ENCODE measurements at regions not wholly inside any gene's neighbourhood (a gene's known extent, or its start where the extent isn't known, plus 50 kb on each side); places are given as distances from the start of the nearest gene placed in this dataset.

DNA sequence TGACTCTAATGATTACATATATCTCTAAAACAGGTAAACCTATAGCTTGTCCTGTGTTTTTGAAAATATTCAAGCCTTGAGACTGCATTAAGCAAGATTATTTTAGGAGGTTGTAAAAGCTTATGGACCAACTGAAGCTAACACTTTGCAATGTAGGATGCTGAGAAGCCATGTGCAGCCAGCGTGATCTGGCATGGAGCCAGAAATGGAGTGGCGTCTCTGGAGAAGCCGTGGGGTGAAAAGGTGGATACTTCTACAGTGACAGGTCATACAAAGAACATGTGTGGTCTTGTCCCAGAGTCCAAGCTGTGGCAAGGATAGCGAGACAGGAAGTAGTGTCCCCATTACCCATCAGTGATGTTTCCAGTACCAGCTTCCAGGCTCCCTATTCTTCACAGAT, 100.8 kb upstream of the CD180 start:
- Mint-ChIP-seq H3K27ac (no peak overlapping the region), H3K9me3 (peaks cover 0 to 2% (median 0%) of the 10 kb centered on the region in 7 donors)
- no peak for ATAC-seq (ENCODE audit: low read depth in 2 of 2)

DNA sequence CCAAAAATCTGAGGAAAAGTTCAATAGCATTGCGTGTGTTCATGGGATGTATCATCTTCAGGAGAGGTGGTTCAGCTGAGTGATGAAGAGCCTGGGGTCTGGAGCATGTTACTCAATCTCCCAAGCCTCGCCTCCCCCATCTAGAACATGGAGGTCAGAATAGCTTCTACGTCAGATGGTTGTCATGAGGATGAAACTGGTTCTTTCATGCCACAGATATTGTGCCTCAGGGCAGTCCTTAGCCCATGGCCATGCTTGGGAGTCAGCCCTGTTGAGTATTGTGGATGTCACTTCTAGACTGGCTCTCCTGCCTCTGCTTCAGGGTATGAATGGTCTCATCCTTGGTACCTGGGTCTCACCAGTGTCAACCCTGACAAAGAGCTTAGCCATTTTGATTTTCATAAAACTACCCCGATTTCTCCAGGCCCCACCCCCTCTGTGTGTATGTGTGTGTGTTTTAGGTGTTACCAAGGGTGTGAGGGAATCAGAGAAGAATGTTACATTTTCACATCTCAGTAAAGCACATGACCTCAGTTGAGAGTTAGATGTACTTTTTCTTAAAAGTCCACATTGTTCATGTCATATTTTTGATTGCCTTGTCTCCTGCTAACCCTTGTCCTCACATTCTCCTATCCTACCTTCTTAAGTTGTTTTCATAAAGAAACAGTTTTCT, 97.8 kb upstream of the CD180 start:
- Mint-ChIP-seq H3K27me3 (peaks cover 0 to 5% (median 0%) of the 10 kb centered on the region in 3 donors), H3K27ac (no peak overlapping the region), H3K36me3 (no peaks in the 10 kb centered on the region), H3K4me1 (peaks cover 0 to 4% (median 0%) of the 10 kb centered on the region in 3 donors), H3K9me3 (peaks cover 0 to 2% (median 0%) of the 10 kb centered on the region in 7 donors), H3K4me3 (no peak overlapping the region)
- no peak for ATAC-seq (ENCODE audit: low read depth in 2 of 2)
- no peak for DNase-seq

More for the DNA sequence above, 100.8 kb upstream of the CD180 start:
- Mint-ChIP-seq H3K36me3 (no peaks in the 10 kb centered on the region), H3K27me3 (peaks cover 0 to 9% (median 0%) of the 10 kb centered on the region in 3 donors), H3K4me3 (no peak overlapping the region), H3K4me1 (no peaks in the 10 kb centered on the region)
- DNase-seq = no peak

DNA sequence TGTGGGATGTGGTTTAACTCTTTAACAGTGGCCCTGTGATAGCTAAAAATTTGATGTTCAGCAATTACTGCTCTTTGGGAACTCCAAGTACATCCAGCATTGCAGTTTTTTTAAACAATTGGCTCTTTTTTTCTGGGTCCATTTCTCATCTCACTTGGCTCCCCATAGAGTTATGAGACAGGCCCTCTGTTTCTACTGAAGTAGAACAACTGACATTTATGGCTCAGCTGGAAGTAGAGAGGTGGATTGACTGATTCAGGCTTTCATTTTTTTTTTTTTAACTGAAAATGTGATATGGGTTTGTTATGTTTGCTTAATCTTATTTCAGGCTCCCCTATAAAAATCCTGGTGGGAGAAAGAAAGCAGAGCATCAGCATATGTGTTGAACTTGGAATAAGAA, 96.6 kb upstream of the CD180 start:
- Mint-ChIP-seq H3K9me3 (peaks cover 0 to 1% (median 0%) of the 10 kb centered on the region in 7 donors), H3K27ac (no peak overlapping the region)

GRCh38 chr5:67292201-67292940, 95.8 kb upstream of the CD180 start:
- peaks cover 6 to 13% (median 7%) of the 10 kb centered on the region in 3 donors for H3K4me1 Mint-ChIP-seq
- H3K27ac Mint-ChIP-seq = no peak overlapping the region
- no peak overlapping the region for H3K4me3 Mint-ChIP-seq
- DNase-seq (no peak), ATAC-seq (ENCODE audit: low read depth in 2 of 2) (no peak)
- H3K36me3 Mint-ChIP-seq = no peaks in the 10 kb centered on the region
- no peaks in the 10 kb centered on the region for H3K9me3 Mint-ChIP-seq
- peaks cover 0 to 5% (median 0%) of the 10 kb centered on the region in 3 donors for H3K27me3 Mint-ChIP-seq

More for the DNA sequence above, 96.6 kb upstream of the CD180 start:
- Mint-ChIP-seq H3K4me1 (peaks cover 6 to 13% (median 7%) of the 10 kb centered on the region in 3 donors), H3K4me3 (no peak overlapping the region), H3K36me3 (no peaks in the 10 kb centered on the region), H3K27me3 (peaks cover 0 to 5% (median 0%) of the 10 kb centered on the region in 3 donors)
- no peak for ATAC-seq (ENCODE audit: low read depth in 2 of 2)
- DNase-seq = no peak

DNA sequence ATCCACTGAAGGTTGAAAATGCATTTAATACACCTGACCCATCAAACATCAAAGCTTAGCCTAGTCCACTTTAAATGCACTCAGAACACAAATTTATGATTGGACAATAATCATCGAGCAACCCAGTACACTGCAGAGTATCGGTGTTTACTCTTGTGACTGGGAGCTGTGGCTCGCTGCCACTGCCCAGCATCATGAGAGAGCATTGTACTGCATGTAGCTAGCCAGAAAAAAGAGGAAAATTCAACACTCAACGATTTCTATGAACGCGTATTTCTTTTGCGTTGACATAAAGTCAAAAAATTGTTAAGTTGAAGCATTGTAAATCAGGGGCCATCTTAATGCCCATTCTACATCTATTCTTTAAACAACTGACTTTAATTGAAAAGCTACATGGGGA, 95.1 kb upstream of the CD180 start:
- Mint-ChIP-seq H3K9me3 (no peaks in the 10 kb centered on the region), H3K4me1 (peaks cover 6 to 13% (median 7%) of the 10 kb centered on the region in 3 donors), H3K4me3 (no peak overlapping the region), H3K27ac (no peak overlapping the region), H3K36me3 (no peaks in the 10 kb centered on the region), H3K27me3 (peaks cover 0 to 5% (median 0%) of the 10 kb centered on the region in 3 donors)
- no peak for DNase-seq
- no peak for ATAC-seq (ENCODE audit: low read depth in 2 of 2)

DNA sequence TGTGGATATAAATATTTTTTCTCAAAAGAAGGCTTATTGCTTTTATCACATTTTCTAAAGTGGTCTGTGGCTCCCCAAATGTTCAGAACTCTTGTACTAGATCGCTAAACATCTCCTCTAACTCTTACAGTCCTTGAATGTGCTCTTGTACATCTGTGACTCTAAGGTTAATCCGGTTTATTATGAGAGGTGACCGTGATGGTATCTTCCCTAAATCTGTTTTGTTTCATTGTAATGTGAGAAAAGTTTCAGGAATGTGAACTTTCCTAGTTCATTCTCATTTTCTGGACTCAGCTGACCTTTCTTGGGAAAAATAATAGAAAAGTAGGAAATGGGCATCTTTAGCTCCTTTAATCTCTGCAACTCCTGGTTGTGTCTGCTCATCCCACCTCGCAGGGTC, 94.5 kb upstream of the CD180 start:
- Mint-ChIP-seq H3K27me3 (peaks cover 0 to 4% (median 0%) of the 10 kb centered on the region in 3 donors), H3K4me1 (peaks cover 6 to 13% (median 7%) of the 10 kb centered on the region in 3 donors), H3K9me3 (no peaks in the 10 kb centered on the region), H3K4me3 (no peak overlapping the region), H3K36me3 (no peaks in the 10 kb centered on the region), H3K27ac (peak overlapping the region in 2 of 6 donors; percentile 9 to 30)
- no peak for ATAC-seq (ENCODE audit: low read depth in 2 of 2)
- DNase-seq = no peak

GRCh38 chr5:67290655-67291054, 94.1 kb upstream of the CD180 start:
- Mint-ChIP-seq H3K27ac (no peak overlapping the region), H3K36me3 (no peaks in the 10 kb centered on the region), H3K9me3 (no peaks in the 10 kb centered on the region), H3K27me3 (no peaks in the 10 kb centered on the region), H3K4me3 (no peak overlapping the region), H3K4me1 (peaks cover 6 to 13% (median 7%) of the 10 kb centered on the region in 3 donors)
- ATAC-seq (ENCODE audit: low read depth in 2 of 2) (no peak), DNase-seq (no peak)

- Mint-ChIP-seq H3K4me3 (no peak overlapping the region), H3K27me3 (no peaks in the 10 kb centered on the region), H3K27ac (no peak overlapping the region), H3K36me3 (no peaks in the 10 kb centered on the region), H3K9me3 (no peaks in the 10 kb centered on the region), H3K4me1 (peaks cover 6 to 13% (median 7%) of the 10 kb centered on the region in 3 donors)
- ATAC-seq (ENCODE audit: low read depth in 2 of 2) (no peak), DNase-seq (no peak)
Measured at GRCh38 chr5:67289763-67290521, 93.3 kb upstream of the CD180 start.

DNA sequence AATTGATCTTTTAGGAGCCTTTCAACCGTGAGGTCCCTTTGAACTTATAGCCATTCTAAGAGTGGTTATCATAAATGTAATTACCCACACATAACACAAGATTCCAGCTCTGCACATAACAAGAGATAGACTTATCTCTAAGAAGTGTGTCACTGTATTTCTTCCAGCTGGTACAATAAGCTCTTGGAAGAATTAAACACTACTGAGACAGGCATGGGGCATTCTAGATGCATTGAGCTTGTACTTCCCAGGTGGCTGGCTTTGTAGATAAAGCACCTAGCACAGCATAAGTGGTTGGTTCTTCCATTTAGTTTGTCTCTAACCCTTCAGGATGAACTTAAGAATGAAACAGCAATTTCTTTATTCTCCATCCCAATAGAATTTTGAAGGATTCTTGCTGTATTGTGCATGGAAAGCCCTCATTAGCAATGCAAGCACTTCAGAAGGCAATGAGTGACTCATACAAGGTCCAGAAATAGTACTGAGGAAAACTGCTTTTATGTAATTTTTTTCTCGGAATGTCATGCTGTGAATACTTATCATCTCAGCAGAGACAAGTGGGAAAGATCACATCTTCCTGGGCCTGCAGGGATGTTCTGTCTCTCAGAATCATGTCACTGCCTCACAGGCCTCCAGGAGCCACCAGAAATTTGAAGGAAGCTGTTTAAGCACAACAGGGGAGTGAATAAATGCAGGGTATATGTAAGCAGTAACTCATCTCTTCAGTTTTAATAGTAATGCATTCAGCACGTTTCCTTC, 91.1 kb upstream of the CD180 start:
- H3K4me3 Mint-ChIP-seq = no peak overlapping the region
- no peaks in the 10 kb centered on the region for H3K36me3 Mint-ChIP-seq
- no peaks in the 10 kb centered on the region for H3K9me3 Mint-ChIP-seq
- ATAC-seq (ENCODE audit: low read depth in 2 of 2) = no peak
- no peak overlapping the region for H3K27ac Mint-ChIP-seq
- peaks cover 6 to 13% (median 7%) of the 10 kb centered on the region in 3 donors for H3K4me1 Mint-ChIP-seq
- no peaks in the 10 kb centered on the region for H3K27me3 Mint-ChIP-seq
- no peak for DNase-seq

DNA sequence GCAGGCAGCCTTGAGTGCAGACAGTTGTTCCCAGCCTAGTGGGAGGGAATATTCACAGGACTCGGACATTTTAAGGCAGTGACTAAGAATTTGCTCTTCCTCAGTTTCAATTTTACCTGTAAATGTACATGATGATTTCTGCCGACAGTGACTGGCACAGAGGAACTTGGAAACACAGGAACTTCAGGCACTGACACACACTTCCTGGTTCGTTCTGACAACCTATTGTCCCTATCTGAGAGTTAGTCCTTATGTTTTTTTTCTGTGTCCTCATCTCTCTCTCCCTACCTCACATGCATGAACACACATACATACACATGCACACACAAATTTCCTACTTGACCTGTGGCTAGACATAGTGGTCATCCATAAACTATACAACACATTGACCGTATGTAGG, 89.4 kb upstream of the CD180 start:
- Mint-ChIP-seq H3K27ac (peak overlapping the region in 1 of 6 donors; percentile 27), H3K9me3 (peaks cover 0 to 4% (median 0%) of the 10 kb centered on the region in 7 donors), H3K27me3 (no peaks in the 10 kb centered on the region), H3K4me3 (no peak overlapping the region), H3K36me3 (no peaks in the 10 kb centered on the region), H3K4me1 (peaks cover 6 to 13% (median 7%) of the 10 kb centered on the region in 3 donors)
- DNase-seq (no peak), ATAC-seq (ENCODE audit: low read depth in 2 of 2) (no peak)

GRCh38 chr5:67283988-67284487, 87.4 kb upstream of the CD180 start:
- no peak overlapping the region for H3K27ac Mint-ChIP-seq
- DNase-seq (no peak), ATAC-seq (ENCODE audit: low read depth in 2 of 2) (no peak)
- H3K36me3 Mint-ChIP-seq = peaks cover 0 to 9% of the 10 kb centered on the region in 2 donors
- H3K4me1 Mint-ChIP-seq = peaks cover 4 to 7% (median 6%) of the 10 kb centered on the region in 3 donors
- peaks cover 5 to 11% (median 8%) of the 10 kb centered on the region in 7 donors for H3K9me3 Mint-ChIP-seq
- H3K27me3 Mint-ChIP-seq = no peaks in the 10 kb centered on the region
- H3K4me3 Mint-ChIP-seq = no peak overlapping the region

DNA sequence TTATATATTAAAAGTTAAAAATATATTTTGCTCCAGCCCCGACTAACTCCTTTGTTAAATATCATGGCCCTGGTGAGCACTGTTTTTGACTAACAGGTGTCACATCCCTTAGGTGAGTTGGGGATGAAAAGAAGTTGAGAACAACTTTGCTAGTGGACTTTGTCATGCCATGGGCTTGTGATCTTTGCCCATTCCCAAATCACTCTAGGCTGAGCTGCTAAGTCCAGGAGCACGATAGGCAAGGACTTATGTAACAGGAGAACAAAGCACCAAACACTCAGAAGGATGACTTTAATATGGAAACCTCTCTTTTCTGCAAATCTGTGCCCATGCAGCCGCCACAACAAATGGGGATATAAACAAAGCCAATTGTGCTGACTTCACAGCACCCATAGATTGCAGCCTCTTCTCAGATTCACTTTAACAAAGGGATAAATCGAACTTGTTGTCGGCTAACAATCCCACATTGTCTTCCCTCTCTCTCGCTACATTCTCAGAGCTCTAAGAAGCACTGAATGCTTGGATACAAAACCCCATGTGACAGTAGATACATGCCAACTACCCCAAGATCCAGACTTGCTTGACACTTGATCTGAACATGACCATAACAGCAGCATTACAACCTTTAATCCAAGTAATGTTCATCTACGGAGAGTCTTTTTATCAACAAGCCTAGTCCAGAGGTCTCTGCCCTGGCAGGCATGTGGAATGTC, 86.8 kb upstream of the CD180 start:
- Mint-ChIP-seq H3K27ac (no peak overlapping the region), H3K9me3 (peaks cover 10 to 17% (median 13%) of the 10 kb centered on the region in 7 donors), H3K4me1 (peaks cover 0 to 1% (median under 1%) of the 10 kb centered on the region in 3 donors), H3K4me3 (no peak overlapping the region), H3K36me3 (peaks cover 3 to 15% of the 10 kb centered on the region in 2 donors), H3K27me3 (no peaks in the 10 kb centered on the region)
- no peak for ATAC-seq (ENCODE audit: low read depth in 2 of 2)
- no peak for DNase-seq

Data from naive B cell (primary cell).